NB4 (cell line): ENCODE measurements at regions not wholly inside any gene's neighbourhood (a gene's known extent, or its start where the extent isn't known, plus 50 kb on each side); places are given as distances from the start of the nearest gene placed in this dataset.

Source experiments
- DNase-seq: peaks from one replicate; pipeline ENCODE4 v3.0.0; 2010; ENCODE audit warnings: low read depth
- H3K4me3 ChIP-seq: one replicate; pipeline ENCODE4 v1.5.1; 2011; ENCODE audit warnings: mild to moderate bottlenecking, low read depth, low read length, moderate library complexity
- MAX ChIP-seq: IDR thresholded peaks from 2 replicates; pipeline ENCODE4 v1.6.1; 2011; ENCODE audit warnings: low read depth, low read length
- MYC ChIP-seq: IDR thresholded peaks from 2 replicates; pipeline ENCODE4 v1.6.1; 2011; ENCODE audit warnings: low read depth, low read length
- POLR2A ChIP-seq: IDR thresholded peaks from 2 replicates; pipeline ENCODE4 v1.6.1; 2011; ENCODE audit warnings: mild to moderate bottlenecking; ENCODE audit not compliant: insufficient read length; ENCODE audit errors: extremely low read depth
- TF ChIP-seq, protein P1 (sequence below): IDR thresholded peaks from one replicate; pipeline ENCODE4 v1.5.1; 2012; ENCODE audit warnings: low read depth, low read length

DNA sequence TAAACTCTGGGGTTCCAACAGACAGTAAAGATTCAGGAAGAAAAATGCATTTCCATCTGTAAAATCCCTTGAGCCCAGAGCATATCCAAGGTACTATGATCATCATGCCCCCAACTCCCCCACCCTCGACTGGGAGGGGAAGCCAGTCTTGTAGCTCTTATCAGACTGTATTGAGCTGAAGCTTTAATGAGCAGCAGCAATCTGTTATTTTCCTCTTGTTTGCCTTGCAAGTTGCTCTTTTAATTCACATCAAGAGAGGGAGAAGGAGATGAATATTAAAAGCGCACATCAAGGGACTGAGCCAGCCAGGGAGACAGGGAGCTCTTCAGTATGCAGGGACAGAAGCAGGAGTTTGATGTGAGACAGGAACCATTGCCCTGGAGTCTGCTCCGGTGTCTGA, 52.5 kb upstream of the KCNA3 start:
- no peak for DNase-seq
- H3K4me3 ChIP-seq, result no peak overlapping the region
- TF ChIP-seq, protein P1, sequence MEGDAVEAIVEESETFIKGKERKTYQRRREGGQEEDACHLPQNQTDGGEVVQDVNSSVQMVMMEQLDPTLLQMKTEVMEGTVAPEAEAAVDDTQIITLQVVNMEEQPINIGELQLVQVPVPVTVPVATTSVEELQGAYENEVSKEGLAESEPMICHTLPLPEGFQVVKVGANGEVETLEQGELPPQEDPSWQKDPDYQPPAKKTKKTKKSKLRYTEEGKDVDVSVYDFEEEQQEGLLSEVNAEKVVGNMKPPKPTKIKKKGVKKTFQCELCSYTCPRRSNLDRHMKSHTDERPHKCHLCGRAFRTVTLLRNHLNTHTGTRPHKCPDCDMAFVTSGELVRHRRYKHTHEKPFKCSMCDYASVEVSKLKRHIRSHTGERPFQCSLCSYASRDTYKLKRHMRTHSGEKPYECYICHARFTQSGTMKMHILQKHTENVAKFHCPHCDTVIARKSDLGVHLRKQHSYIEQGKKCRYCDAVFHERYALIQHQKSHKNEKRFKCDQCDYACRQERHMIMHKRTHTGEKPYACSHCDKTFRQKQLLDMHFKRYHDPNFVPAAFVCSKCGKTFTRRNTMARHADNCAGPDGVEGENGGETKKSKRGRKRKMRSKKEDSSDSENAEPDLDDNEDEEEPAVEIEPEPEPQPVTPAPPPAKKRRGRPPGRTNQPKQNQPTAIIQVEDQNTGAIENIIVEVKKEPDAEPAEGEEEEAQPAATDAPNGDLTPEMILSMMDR, result no peak
- no peak for TF ChIP-seq MAX
- TF ChIP-seq POLR2A, result no peak
- no peak for TF ChIP-seq MYC

DNA sequence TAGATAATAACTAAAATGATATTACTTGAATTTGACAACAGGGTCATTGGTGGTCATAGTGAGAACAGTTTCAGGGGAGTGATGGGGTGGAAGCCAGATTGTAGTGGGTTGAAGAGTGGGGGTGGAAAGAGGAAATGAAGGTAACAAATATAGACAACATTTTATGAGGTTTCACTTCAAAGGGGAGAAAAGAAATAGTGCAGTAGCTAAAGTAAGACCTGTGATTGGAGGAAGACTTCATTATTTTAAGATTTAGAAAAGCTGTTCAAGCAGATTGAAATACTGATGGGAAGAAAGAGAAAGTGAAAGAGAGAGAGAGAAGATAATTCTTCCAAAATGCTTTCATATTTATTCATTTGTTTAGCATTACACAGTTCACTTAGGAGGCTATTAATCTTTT, 52.0 kb upstream of the KCNA3 start:
- H3K4me3 ChIP-seq, result no peak overlapping the region
- TF ChIP-seq, protein P1, result no peak
- no peak for TF ChIP-seq MYC
- no peak for TF ChIP-seq MAX
- no peak for TF ChIP-seq POLR2A
- no peak for DNase-seq
